Fibroblast of skin of right biceps (primary cell): ENCODE measurements at regions not wholly inside any gene's neighbourhood (a gene's known extent, or its start where the extent isn't known, plus 50 kb on each side); places are given as distances from the start of the nearest gene placed in this dataset.
"Not testable (repeated sequence)": the region's sequence is repeated elsewhere in the genome, so short reads cannot be mapped to it uniquely, and the experiment has no call there.

Experiments
- DNase-seq: peaks from one replicate; pipeline ENCODE4 v3.0.0-alpha.2; 2013

DNA sequence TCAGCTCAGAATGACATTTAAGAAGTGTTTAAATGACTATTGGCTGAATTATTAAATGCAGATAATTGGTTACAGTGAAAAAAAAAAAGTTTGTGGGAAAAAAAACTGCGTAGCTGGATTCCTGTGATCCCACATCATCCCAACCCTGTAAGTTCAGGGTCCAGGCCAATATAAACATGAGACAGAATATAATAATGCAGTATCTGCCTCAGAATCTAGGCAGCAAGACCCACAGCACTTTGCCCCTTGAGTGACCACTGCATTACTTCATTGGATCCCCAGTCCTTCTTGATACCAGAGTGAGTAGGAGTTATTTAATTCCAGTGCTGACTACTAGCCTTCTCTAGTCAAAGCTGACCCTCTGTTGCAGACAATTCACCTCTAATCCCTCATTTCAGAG is 272.6 kb downstream of the CCER1 start:
- DNase-seq, result peak; percentile 72

GRCh38 chr12:90679674-90680073 is 275.3 kb downstream of the CCER1 start:
- DNase-seq, result no peak

- no peak for DNase-seq
These were observed 277.4 kb downstream of the CCER1 start for GRCh38 chr12:90677552-90677951.

- DNase-seq, result no peak
These were observed 277.9 kb downstream of the CCER1 start for GRCh38 chr12:90677055-90677454.

- DNase-seq, result no peak
These were observed 279.9 kb downstream of the CCER1 start for GRCh38 chr12:90675106-90675505.

GRCh38 chr12:90672081-90672480 is 282.9 kb downstream of the CCER1 start:
- DNase-seq, result no peak

DNA sequence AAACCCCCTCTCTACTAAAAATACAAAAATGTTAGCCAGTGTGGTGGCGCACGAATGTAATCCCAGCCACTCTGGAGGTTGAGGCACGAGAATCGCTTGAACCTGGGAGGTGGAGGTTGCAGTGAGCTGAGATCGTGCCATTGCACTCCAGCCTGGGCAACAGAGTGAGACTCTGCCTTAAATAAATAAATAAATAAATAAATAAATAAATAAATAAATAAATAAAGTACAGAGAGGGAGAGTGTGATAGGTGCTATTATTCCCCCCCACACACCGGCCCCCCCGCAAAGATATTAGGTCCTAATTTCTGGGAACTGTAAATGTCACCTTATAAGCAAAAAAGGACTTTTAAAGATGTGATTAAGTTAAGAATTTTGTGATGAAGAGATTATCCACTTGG is 291.0 kb downstream of the CCER1 start:
- not testable (repeated sequence) for DNase-seq

DNA sequence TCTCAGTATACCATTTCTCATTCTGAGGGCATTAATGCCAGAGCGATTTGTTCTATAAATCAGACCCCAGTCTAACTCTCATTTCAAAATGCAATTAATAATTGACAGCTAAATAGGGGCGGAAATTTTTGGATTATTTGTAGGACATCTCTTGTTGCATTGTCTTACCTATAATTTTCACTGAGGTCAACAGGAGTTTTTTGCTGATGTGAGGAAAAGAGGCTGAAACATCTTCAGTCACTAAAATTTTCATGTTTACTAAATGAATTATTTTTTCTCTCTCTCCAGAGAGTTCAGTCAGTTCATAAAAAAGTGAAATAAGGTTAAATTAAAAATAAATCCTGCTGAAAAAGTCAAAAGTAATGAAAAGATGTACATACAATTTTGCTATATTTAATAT is 295.9 kb downstream of the CCER1 start:
- DNase-seq, result no peak

DNA sequence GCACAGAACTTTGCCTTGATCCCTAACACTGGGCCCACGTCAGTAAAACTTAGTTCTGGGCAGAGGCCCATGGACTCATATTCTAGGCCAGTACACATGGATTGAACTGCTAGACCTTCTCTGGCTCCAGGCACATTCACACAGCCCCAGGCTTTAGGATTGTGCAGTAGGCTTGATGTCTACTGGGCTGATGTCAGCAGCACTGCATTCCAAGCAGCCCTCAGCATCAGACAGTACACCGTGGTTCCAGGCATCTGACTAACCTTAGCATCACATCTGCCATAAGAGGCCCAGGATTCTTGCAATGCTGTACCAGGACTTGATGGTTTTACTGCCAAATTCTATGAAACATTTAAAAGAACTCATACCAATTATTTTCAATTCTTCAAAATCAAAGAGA is 301.9 kb downstream of the CCER1 start:
- DNase-seq, result peak; percentile 47

DNA sequence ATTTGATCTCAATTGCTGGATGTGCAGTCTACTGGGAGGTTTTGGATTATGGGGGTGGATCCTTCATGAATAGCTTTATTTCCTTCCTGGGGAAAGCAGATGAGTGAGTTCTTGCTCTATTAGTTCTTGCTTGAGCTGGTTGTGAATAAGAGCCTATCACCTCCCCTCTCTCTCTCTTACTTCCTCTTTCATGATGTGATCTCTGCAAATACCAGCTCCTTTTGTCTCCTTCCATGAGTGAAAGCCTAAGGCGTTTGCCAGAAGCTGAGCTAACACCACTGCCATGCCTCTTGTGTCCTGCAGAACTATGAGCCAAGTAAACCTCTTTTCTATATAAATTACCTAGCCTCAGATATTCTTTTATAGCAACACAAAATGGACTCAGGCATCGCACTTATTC is 302.7 kb downstream of the CCER1 start:
- DNase-seq, result no peak

DNA sequence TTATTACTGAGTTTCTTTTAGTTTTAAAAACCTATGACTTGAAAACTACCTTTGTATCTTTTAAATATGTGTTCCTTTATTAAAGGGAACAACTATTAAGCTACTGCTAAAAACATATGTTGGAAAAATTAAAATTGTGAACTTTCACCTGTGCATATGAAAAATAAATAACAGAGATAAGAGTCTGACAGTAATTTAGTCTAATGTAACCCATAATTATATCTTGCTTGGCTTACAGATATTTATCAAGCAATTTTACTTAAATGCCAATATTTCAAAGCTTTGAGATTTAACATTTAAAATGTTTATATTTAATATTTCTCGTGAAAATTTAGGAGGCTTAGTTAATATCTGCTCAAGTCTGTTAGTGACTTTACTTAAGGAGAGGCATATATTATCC is 309.8 kb downstream of the CCER1 start:
- no peak for DNase-seq

DNA sequence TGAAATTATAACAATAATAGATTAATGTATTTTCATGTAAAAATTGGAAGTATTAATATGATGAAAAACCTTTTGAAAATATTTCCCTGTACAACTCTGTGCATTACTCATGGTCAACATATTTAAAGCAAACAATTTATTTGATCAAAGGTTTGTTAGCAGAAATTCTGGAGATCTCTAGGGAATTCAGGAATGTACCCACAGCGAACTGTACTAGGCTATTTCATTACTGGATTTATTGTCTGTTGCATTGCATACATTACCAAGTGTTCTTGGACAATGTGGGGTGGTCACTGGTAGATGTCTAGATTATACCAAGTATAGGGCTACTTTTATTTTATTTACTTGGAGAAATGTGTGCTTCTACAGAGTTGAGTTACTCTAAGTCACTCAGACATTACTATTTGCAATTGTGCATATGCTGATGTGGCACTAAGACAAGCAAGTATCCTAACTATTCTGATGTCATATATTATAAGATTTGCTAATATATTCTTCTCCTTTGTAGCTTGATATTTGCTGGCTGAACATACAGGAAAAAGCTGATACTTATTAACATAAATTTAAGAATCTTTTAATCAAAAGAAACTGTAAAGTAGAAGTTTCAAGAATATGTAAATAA is 323.3 kb downstream of the CCER1 start:
- peak; percentile 49 for DNase-seq

DNA sequence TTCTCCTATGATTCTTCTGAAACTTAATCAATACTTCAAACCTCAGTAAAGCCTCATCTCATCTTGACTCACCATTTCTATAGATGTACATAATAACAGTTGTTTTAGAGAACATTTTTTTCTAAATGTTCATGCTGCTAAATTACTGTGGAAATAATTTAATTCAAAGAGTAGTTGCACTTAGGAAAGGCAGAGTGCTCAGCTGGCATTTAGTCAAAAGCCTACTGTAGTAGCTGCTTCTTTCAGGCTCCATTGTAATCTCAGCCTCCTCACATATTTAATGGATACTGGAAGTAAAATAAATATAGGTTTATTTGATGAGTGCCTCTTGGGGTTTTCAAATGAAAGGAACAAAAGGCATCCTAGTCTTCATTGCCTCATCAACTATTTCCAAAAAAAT is 325.0 kb downstream of the CCER1 start:
- no peak for DNase-seq

DNA sequence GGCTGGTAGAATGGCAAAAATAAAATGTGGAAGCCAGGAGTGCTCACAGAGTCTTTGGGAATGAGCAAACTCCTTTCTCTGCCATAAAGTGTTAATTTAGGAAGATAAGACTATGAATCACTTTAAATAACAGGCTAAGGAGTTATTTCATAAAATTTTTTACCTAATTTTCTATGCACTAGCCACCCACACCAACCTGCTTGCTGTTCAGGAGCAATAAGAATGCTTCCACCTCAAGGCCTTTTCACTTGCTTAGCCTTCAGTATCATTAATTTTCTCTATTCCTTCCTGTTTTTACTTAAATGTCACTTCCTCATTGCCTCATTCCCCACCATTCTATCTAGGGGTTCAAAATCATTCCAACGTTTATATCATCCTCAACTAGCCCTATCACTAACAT is 326.8 kb downstream of the CCER1 start:
- DNase-seq, result no peak

DNA sequence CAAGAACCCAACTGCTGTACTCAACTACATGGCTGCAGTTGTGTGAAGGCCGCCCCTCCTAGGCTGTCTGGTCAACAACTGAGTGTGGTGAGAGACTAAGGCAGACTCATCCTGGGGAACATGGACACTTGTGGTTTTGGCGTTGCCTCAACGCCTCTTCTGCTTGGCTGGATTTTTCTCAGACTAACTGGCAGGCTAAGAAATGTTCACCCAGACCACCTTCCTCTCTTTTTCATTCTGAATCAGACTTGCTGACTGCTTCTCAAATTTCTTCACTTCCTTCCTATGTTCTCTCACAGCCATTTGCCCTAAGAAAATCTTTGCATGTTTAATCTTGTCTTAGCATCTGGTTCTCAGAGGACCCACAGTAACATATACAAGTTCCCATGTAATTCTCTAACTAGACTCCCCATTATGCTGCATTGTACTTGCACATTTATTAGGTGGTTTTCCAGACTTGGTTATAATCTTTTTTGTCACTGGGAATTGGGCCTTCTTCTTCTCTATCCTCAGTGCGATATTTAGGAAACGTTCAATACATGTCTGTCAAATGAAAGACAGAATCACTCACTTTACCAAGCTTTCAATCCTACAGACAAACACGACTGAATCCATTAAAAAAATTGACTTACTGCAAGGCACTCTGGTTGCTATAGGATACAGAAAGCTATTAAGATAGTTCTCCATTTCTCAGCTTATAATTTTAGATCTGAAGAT is 327.6 kb downstream of the CCER1 start:
- peak; percentile 42 for DNase-seq

- no peak for DNase-seq
These were observed 332.5 kb downstream of the CCER1 start for GRCh38 chr12:90622431-90622830.

- DNase-seq, result peak; percentile 21
These were observed 333.0 kb downstream of the CCER1 start for GRCh38 chr12:90621927-90622326.

DNA sequence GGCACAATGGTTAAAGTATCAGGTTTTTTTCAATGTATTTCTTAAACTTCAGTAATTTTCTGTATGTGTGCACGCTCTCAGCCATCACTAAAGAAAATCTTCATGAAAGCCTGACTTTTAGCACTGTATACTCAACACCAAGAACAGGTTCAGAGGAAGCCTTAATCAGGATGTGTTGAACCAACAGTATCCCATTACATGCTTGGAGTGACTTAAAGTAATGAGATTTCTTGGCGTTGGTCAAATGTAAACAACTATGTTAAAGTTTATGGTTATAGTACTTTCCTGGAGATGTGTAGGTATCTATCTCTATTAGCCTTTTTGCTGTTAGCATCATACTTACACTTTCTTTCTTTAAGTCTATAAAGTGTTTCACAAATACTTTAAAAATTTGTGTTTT is 335.0 kb downstream of the CCER1 start:
- no peak for DNase-seq

- no peak for DNase-seq
These were observed 336.4 kb downstream of the CCER1 start for GRCh38 chr12:90618586-90618985.

GRCh38 chr12:90611891-90612290 is 343.1 kb downstream of the CCER1 start:
- no peak for DNase-seq

- DNase-seq, result no peak
These were observed 343.9 kb downstream of the CCER1 start for GRCh38 chr12:90611048-90611447.

GRCh38 chr12:90593596-90594295 is 361.2 kb downstream of the CCER1 start:
- DNase-seq, result no peak

- DNase-seq, result peak; percentile 9
These were observed 365.0 kb downstream of the CCER1 start for GRCh38 chr12:90589956-90590355.

DNA sequence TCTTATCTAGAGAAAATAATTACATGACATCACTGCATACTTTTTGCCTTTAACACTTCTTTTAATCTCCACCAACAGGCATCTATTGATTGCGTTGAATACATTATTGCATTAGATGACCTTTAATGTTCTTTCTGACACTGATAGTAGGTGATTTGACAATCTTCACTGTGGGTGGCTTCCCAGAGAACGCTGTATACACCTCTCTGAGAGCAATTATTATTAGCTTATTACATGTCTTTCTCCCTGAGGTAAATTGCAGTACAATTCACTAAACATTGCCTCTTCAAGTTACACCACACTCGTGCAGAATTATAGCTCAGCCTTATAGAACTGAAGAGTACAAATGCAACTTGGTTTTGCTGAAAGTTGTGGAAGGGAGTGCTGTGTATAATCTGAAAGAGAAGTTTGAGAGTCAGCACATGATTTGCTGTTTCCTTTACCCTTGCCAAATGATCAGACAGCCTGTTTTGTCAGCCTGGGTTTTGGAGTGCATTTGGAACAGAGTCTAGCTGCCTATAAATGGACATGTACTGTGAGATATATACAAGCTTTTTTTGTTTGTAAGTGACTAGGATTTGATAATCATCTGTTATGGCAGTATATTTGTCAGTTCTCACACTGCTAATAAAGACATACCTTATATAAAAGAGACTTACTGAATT is 369.2 kb downstream of the CCER1 start:
- DNase-seq, result no peak
